Retina (tissue), 1 donor: ENCODE measurements at regions not wholly inside any gene's neighbourhood (a gene's known extent, or its start where the extent isn't known, plus 50 kb on each side); places are given as distances from the start of the nearest gene placed in this dataset.

Source experiments
- DNase-seq: peaks from one replicate; pipeline ENCODE4 v3.0.0-alpha.2; 2016

GRCh38 chr7:13518738-13519137 lies 470.7 kb downstream of the ETV1 start:
- DNase-seq, result no peak

GRCh38 chr7:13524076-13524475 lies 465.4 kb downstream of the ETV1 start:
- no peak for DNase-seq

- DNase-seq, result no peak
These were observed 457.3 kb downstream of the ETV1 start for GRCh38 chr7:13532028-13532753.

- no peak for DNase-seq
These were observed 450.8 kb downstream of the ETV1 start for GRCh38 chr7:13538669-13539068.

GRCh38 chr7:13540429-13540828 lies 449.0 kb downstream of the ETV1 start:
- DNase-seq, result no peak

GRCh38 chr7:13541326-13541725 lies 448.1 kb downstream of the ETV1 start:
- DNase-seq, result no peak

GRCh38 chr7:13542451-13542850 lies 447.0 kb downstream of the ETV1 start:
- no peak for DNase-seq

- no peak for DNase-seq
These were observed 438.0 kb downstream of the ETV1 start for GRCh38 chr7:13551503-13551902.

GRCh38 chr7:13560441-13560840 lies 429.0 kb downstream of the ETV1 start:
- no peak for DNase-seq

GRCh38 chr7:13563257-13563656 lies 426.2 kb downstream of the ETV1 start:
- DNase-seq, result no peak

GRCh38 chr7:13563680-13564079 lies 425.8 kb downstream of the ETV1 start:
- no peak for DNase-seq

GRCh38 chr7:13577566-13578145 lies 411.8 kb downstream of the ETV1 start:
- no peak for DNase-seq

GRCh38 chr7:13578294-13578693 lies 411.2 kb downstream of the ETV1 start:
- no peak for DNase-seq

GRCh38 chr7:13581097-13581496 lies 408.4 kb downstream of the ETV1 start:
- DNase-seq, result no peak

- no peak for DNase-seq
These were observed 395.6 kb downstream of the ETV1 start for GRCh38 chr7:13593854-13594253.

GRCh38 chr7:13602036-13602435 lies 387.4 kb downstream of the ETV1 start:
- DNase-seq, result no peak

- no peak for DNase-seq
These were observed 386.4 kb downstream of the ETV1 start for GRCh38 chr7:13603016-13603415.

- DNase-seq, result no peak
These were observed 385.8 kb downstream of the ETV1 start for GRCh38 chr7:13603661-13604060.

GRCh38 chr7:13604178-13604577 lies 385.3 kb downstream of the ETV1 start:
- DNase-seq, result no peak

GRCh38 chr7:13610372-13610771 lies 379.1 kb downstream of the ETV1 start:
- no peak for DNase-seq

GRCh38 chr7:13615679-13616078 lies 373.8 kb downstream of the ETV1 start:
- no peak for DNase-seq

- no peak for DNase-seq
These were observed 362.0 kb downstream of the ETV1 start for GRCh38 chr7:13627455-13627854.

- no peak for DNase-seq
These were observed 361.0 kb downstream of the ETV1 start for GRCh38 chr7:13628239-13629001.
